ENCODE measurements at regions not wholly inside any gene's neighbourhood (a gene's known extent, or its start where the extent isn't known, plus 50 kb on each side); places are given as distances from the start of the nearest gene placed in this dataset.

GRCh38 chr7:41136551-41136950 is 566.3 kb downstream of the INHBA start:
- DNase-seq (ENCODE audit: low read depth in 2 of 2): no peak

GRCh38 chr7:41135511-41135910 is 567.4 kb downstream of the INHBA start:
- no peak for DNase-seq (ENCODE audit: low read depth in 2 of 2)

- DNase-seq (ENCODE audit: low read depth in 2 of 2): no peak
Observed at GRCh38 chr7:41134300-41135255, 568.3 kb downstream of the INHBA start.

GRCh38 chr7:41133690-41134299 is 569.1 kb downstream of the INHBA start:
- no peak for DNase-seq (ENCODE audit: low read depth in 2 of 2)

- DNase-seq (ENCODE audit: low read depth in 2 of 2): no peak
Observed at GRCh38 chr7:41131956-41132355, 570.9 kb downstream of the INHBA start.

- no peak for DNase-seq (ENCODE audit: low read depth in 2 of 2)
Observed at GRCh38 chr7:41130561-41131236, 572.2 kb downstream of the INHBA start.

- no peak for DNase-seq (ENCODE audit: low read depth in 2 of 2)
Observed at GRCh38 chr7:41130086-41130485, 572.8 kb downstream of the INHBA start.

GRCh38 chr7:41125343-41125742 is 577.5 kb downstream of the INHBA start:
- DNase-seq (ENCODE audit: low read depth in 2 of 2): no peak

- DNase-seq (ENCODE audit: low read depth in 2 of 2): no peak
Observed at GRCh38 chr7:41122256-41122987, 580.5 kb downstream of the INHBA start.

GRCh38 chr7:41121228-41121627 is 581.7 kb downstream of the INHBA start:
- DNase-seq (ENCODE audit: low read depth in 2 of 2): no peak

GRCh38 chr7:41118486-41118885 is 584.4 kb downstream of the INHBA start:
- no peak for DNase-seq (ENCODE audit: low read depth in 2 of 2)

- DNase-seq (ENCODE audit: low read depth in 2 of 2): no peak
Observed at GRCh38 chr7:41117431-41117830, 585.5 kb downstream of the INHBA start.

GRCh38 chr7:41116817-41117216 is 586.1 kb downstream of the INHBA start:
- no peak for DNase-seq (ENCODE audit: low read depth in 2 of 2)

GRCh38 chr7:41116337-41116736 is 586.6 kb downstream of the INHBA start:
- DNase-seq (ENCODE audit: low read depth in 2 of 2): no peak

GRCh38 chr7:41114691-41115090 is 588.2 kb downstream of the INHBA start:
- DNase-seq (ENCODE audit: low read depth in 2 of 2): no peak

GRCh38 chr7:41114131-41114530 is 588.8 kb downstream of the INHBA start:
- no peak for DNase-seq (ENCODE audit: low read depth in 2 of 2)

- DNase-seq (ENCODE audit: low read depth in 2 of 2): no peak
Observed at GRCh38 chr7:41113719-41114118, 589.2 kb downstream of the INHBA start.

- DNase-seq (ENCODE audit: low read depth in 2 of 2): no peak
Observed at GRCh38 chr7:41110186-41110585, 592.7 kb downstream of the INHBA start.

- no peak for DNase-seq (ENCODE audit: low read depth in 2 of 2)
Observed at GRCh38 chr7:41108821-41109220, 594.1 kb downstream of the INHBA start.

- peak; percentile 12 to 55 for DNase-seq (ENCODE audit: low read depth in 2 of 2)
Observed at GRCh38 chr7:41107938-41108448, 594.9 kb downstream of the INHBA start.

GRCh38 chr7:41107330-41107937 is 595.5 kb downstream of the INHBA start:
- DNase-seq (ENCODE audit: low read depth in 2 of 2): peak; percentile 12 to 82

Data from dermis microvascular lymphatic vessel endothelial cell (primary cell).